Left cardiac atrium (tissue), 4 donors: ENCODE measurements at regions not wholly inside any gene's neighbourhood (a gene's known extent, or its start where the extent isn't known, plus 50 kb on each side); places are given as distances from the start of the nearest gene placed in this dataset.

ENCODE experiments used
- ATAC-seq, 2 donors: fragments of 200-7000 bp; cut with Tn5 transposase; one replicate each; pipeline ENCODE4 v1.9.1; 2020; ENCODE audit warnings: mild to moderate bottlenecking in 2 of 2, moderate library complexity in 2 of 2
- DNase-seq: peaks from one replicate; pipeline ENCODE4 v3.0.0-alpha.2; 2020
- intact Hi-C, 2 donors: fragments of 100-400 bp; cut with DNase I; formaldehyde crosslinking; loops; one replicate each; pipeline versions ENCODE4 v1.14.1 to v1.15.1; 2022 to 2023
- donor health status: DM: no; HTN: yes; CAD: no.
- donor health status: DM: no; HTN: yes; CAD: no; lungs with severe emphysema.
- donor health status: DM: yes; HTN: yes; CAD: no.
- donor health status: Dilated cardiomyopathy.

DNA sequence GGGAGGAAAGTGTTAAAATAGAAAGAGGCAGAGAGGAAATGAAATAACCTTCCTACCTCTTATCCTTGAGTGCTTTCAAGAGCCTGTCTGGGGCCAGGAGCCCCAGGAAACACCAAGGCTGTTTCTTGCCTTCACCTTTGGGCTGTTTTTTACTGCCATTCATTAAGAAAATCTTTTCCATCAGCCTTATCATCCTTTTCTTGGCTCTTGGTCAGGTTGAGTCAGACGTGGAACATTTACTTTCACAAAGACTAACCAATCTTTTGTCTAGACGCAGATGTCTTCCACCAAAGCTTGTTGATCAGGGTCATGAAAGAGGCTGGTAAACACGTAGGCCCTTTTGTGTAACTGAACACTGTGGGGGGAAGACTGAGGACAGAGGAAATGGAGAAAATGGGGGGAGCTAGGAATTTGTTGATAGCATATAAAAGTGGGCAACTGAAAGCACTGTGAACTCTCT lies 151.0 kb upstream of the THBS1 start:
- ATAC-seq: no peak
- intact Hi-C loops: loop anchor here in 1 of 2 donors (10.0 kb wide), 2 partner anchors 75 to 215 kb away; no protein-coding TSS in a partner anchor

DNA sequence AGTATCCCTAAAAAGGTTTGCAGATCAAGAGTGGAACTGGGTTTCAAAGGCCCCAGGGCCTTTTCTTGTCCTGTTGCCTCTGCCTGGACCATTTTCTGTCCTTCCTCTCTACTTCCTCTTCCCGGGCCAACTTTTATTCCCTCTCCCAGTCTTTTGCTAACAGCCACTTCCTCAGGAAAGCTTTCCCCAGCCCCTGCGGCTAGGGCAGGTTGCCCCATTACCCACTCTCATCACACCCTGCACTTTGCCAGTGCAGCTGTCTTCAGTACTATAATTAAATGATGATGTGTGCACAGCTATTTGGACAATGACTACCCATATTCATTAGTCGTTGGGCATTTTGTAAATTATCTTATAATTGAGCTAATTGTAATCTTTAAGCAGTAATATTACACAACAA lies 150.5 kb upstream of the THBS1 start:
- no peak for DNase-seq
- intact Hi-C loops: loop anchor here in 1 of 2 donors (10.0 kb wide), 2 partner anchors 76 to 216 kb away; no protein-coding TSS in a partner anchor
- peak; percentile 39 to 49 for ATAC-seq

More for the DNA sequence above, 151.0 kb upstream of the THBS1 start:
- DNase-seq: no peak

GRCh38 chr15:39431376-39431775 lies 149.5 kb upstream of the THBS1 start:
- intact Hi-C loops: loop anchor here in 1 of 2 donors (10.0 kb wide), 2 partner anchors 77 to 217 kb away; no protein-coding TSS in a partner anchor
- DNase-seq: no peak
- ATAC-seq: no peak

DNA sequence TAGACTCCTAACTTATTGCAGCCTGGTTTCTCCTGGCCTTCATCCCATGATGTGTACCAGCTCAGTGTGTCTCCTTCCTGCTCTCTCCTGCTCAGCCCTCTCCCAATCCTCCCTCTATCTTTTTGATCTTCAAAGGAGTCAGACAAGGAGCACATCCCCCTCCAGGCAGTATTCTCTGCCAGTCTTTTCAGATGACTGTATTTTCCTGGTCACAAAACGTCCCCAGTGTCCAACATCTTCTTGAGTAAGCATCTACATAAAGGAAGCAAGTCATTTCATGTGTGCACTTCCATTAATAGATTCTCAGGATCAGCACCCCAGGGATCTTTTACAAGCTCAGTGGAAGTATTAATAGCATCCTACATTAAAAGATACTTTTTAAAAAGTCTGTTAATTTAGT lies 148.9 kb upstream of the THBS1 start:
- DNase-seq (no peak), ATAC-seq (no peak)
- intact Hi-C loops: loop anchor here in 1 of 2 donors (10.0 kb wide), 2 partner anchors 77 to 217 kb away; no protein-coding TSS in a partner anchor

DNA sequence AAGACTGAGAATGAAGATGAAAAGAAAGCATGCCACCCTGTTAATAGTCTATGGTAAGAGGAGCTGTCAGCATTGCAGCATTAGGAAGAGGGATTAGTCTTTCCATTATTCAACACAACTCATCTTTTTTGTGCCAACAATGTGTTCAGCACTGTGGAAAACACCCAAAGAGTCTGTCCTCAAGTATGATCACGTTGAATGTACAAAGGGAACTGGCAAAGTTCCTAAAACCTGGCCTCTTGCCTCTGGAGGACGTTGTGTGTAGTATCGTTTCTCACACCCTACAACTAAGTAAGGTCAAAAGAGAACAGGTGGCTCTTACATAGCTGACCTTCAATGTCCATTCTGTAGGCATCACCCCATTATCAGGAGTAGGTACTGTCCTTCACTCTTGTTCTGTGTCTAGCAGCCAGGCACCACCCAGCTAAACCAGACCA lies 147.9 kb upstream of the THBS1 start:
- no peak for DNase-seq
- ATAC-seq: peak; percentile 18 to 20
- intact Hi-C loops: loop anchor here in 1 of 2 donors (10.0 kb wide), 2 partner anchors 78 to 218 kb away; no protein-coding TSS in a partner anchor

- ATAC-seq: peak in 1 of 2 donors; percentile 28
These were observed 147.5 kb upstream of the THBS1 start for GRCh38 chr15:39433376-39433775.

GRCh38 chr15:39434163-39434562 lies 146.7 kb upstream of the THBS1 start:
- DNase-seq: no peak
- ATAC-seq: no peak
- intact Hi-C loops: loop anchor here in 1 of 2 donors (10.0 kb wide), 2 partner anchors 79 to 219 kb away; no protein-coding TSS in a partner anchor

More at GRCh38 chr15:39433376-39433775, 147.5 kb upstream of the THBS1 start:
- intact Hi-C loops: loop anchor here in 1 of 2 donors (10.0 kb wide), 2 partner anchors 79 to 219 kb away; no protein-coding TSS in a partner anchor
- no peak for DNase-seq

- ATAC-seq: peak in 1 of 2 donors; percentile 22
These were observed 146.1 kb upstream of the THBS1 start for GRCh38 chr15:39434751-39435238.

GRCh38 chr15:39435244-39435643 lies 145.6 kb upstream of the THBS1 start:
- intact Hi-C loops: loop anchor here in 1 of 2 donors (5.0 to 10.0 kb wide), 3 partner anchors 80 to 220 kb away; partner anchors contain the start of gene THBS1
- ATAC-seq (no peak), DNase-seq (no peak)

More at GRCh38 chr15:39434751-39435238, 146.1 kb upstream of the THBS1 start:
- DNase-seq: no peak
- intact Hi-C loops: loop anchor here in 1 of 2 donors (5.0 to 10.0 kb wide), 3 partner anchors 80 to 220 kb away; partner anchors contain the start of gene THBS1

- ATAC-seq: peak; percentile 53 to 70
- DNase-seq: peak; percentile 54
- intact Hi-C loops: loop anchor here in 1 of 2 donors (5.0 to 10.0 kb wide), 3 partner anchors 83 to 223 kb away; partner anchors contain the start of gene THBS1
These were observed 142.6 kb upstream of the THBS1 start for GRCh38 chr15:39438260-39438659.

DNA sequence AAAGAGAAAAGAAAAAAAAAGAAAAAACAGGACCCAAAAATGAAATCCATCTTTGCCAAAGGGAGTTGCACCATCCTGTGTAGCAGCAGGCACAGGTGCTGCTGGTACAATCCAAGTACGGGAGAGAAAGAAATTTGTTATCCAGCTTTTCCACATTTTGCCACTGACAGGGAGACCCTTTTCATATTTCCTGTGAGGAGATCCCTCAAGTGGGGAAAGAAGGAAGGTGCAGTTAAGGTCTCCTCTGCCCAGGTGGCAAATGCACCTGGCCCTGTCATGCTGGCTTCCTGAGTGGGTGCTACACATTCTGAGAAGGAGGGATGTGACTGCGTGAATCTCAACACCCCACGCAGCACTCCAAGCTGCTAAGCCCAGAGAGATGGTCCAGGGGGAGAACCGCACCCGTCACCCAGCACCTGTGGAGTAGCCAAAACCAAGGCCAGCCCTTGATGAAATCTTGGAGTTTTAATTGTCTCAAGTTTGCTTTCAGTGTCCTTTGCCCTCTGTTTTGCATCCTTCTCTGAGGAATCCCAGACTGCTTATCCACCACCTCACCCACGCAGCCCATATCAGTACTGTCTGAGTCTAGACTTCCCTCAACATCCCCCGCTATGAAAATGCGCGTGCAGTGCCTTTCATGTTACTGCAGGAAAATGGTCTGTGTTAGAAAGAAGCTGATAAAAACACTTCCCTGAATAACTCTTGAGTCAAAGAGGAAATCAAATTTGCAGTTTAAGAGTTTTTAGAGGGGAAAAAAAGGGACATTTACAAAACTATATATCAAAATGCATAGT lies 141.9 kb upstream of the THBS1 start:
- intact Hi-C loops: loop anchor here in 1 of 2 donors (5.0 to 10.0 kb wide), 3 partner anchors 84 to 224 kb away; partner anchors contain the start of gene THBS1
- DNase-seq (no peak), ATAC-seq (peak; percentile 28 to 77)

DNA sequence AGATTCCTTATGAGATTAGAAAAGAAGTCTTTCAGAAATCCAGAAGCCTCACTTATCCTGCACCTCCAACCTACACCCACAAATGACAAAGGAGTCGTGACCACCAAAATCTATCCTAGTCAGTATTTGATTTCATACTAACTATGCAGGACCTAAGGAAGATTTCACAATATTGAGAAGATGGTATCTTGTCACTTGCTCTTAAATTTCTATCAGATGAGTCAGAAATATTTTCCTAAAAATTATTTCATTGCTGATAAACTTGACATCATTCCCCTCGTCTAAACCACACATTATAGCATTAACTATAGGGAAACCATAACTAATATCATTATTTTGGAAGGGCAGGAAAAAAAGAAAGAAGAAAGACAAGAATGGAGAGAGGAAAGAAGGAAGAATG lies 138.0 kb upstream of the THBS1 start:
- DNase-seq (no peak), ATAC-seq (no peak)
- intact Hi-C loops: no loop called here

DNA sequence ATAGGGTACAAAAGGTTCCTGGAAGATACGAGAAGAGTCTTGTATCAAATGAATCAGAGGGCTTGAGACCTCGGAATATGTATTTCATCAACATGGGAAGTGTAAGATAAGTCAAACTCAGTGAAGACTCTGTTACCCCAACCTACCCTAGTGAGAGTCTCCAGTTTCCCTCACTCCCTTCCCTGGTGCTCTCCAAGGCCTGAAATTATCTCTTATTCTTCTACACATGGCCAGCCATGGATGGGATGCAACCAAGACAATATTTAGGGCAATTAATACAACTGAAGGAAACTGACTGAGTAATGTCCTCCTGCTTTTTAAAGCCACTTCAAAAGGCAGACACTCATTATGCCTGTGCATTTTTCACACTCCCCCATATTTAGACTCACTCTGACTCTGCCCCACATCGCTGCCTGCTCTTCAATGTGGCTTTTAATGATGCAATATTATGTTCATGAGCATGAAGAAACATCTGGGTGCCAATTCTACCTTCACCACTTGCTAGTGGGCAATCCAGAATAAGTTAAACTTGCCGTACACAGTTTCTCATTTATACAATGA lies 137.1 kb upstream of the THBS1 start:
- intact Hi-C loops: no loop called here
- DNase-seq: no peak
- ATAC-seq: no peak

DNA sequence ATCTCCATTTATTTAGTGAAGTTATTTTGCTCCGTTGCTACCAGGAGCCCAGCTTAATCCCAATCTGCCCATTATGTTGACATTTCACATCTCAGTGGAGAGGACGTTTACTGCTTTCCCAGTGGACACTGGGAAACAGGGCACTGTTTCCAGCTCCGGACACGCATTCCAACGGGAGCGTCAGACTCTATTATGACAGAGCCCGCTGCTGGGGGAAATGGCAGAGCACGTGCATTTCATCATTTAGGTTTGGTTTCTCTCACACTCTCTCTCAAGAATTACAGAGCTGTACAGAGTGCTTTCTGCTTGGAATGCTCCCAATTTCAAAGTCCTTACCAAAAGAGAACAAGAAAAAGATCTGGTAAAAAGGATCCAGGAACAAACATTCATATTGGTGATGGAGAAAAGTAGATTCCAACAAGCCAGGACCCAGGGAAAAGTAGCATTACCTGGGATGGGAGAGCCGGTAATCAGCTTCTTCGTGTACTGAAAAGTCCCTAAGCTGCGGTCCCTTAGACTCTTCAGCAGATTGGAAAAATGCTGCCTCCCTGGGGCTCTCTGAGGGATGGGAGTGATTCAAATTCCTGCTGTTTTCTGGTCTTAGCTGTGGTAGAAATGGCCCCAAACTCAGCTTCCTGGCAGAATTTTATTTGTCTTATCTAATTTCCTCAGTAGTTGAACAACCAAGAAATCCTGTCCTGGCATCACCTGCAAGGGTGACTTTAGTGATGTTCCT lies 136.0 kb upstream of the THBS1 start:
- DNase-seq (peak; percentile 54), ATAC-seq (peak in 1 of 2 donors; percentile 76)
- intact Hi-C loops: no loop called here

DNA sequence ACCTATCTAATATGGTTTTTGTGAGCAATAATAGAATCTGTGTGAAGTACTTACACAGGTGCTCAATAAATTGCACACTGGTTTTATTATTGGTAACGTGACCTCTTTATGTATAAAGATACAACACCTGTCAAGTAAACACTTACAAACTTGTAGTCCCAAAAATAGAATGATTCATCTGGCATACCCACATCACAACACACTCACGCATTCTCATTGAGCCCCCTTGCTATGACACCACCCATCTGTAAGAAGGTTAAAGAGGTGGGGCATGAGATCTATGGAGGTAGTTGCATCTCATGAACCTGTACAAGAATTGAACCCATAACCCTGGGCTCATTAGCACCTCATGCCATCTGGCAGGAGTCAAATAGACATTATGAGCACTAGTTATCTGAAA lies 134.9 kb upstream of the THBS1 start:
- intact Hi-C loops: no loop called here
- ATAC-seq (no peak), DNase-seq (no peak)

- ATAC-seq: no peak
- intact Hi-C loops: no loop called here
- no peak for DNase-seq
These were observed 133.5 kb upstream of the THBS1 start for GRCh38 chr15:39447346-39447745.

DNA sequence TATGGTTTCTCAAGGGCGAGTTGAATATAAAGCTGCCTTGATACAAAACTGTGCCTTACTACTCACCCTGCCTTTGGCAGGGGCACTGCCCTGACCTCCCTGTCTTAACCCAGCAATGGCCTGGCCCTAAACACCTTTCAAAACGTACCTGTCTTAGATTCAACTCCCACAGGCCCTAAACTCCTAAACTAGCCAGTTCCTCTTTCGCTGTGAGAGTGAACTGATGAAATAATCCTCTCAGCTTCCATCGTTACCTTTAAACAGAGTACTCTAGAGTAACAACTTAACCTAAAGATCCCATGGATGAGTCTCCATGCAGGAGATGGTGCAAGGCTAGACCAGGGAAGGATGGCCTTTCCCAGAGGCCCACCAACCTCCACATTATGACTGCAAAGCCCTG lies 133.0 kb upstream of the THBS1 start:
- DNase-seq (no peak), ATAC-seq (no peak)
- intact Hi-C loops: no loop called here

DNA sequence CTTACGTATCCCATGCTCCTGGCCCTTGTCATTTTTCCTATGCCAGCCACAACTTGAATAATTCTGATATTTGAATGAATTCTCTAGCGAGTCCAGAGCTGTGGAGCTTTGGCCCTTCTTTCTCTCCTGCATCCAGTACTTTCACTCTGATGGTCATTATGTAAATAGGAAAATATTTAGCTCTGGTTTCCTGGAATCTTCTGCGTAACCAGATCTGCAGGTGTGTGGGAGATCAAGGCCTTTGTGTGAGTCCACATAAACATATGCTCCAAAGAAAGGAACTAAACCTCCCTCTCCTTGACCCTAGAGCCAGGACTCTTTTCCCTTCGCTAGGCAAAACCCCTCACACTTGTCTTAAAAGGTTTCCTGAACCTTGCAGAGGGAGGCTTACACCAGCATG lies 132.5 kb upstream of the THBS1 start:
- intact Hi-C loops: no loop called here
- no peak for DNase-seq
- ATAC-seq: no peak
